HEK293 (cell line): ENCODE measurements at regions not wholly inside any gene's neighbourhood (a gene's known extent, or its start where the extent isn't known, plus 50 kb on each side); places are given as distances from the start of the nearest gene placed in this dataset.

Experiments used
- HOXA7 ChIP-seq: sonication (generic); formaldehyde crosslinking; IDR thresholded peaks from 2 replicates; pipeline ENCODE4 v1.8.1; 2022; ENCODE audit warnings: missing genetic modification reagents, borderline replicate concordance
- KLF10 ChIP-seq: fragments of 450-650 bp; IDR thresholded peaks from 2 replicates; pipeline ENCODE4 v1.5.1; 2018; ENCODE audit warnings: missing biosample characterization, mild to moderate bottlenecking, missing genetic modification characterization
- YY1 ChIP-seq: fragments of 450-650 bp; formaldehyde crosslinking; IDR thresholded peaks from 2 replicates; pipeline ENCODE4 v1.5.1; 2018; ENCODE audit warnings: missing biosample characterization, missing genetic modification characterization
- ZBTB21 ChIP-seq: fragments of 450-650 bp; formaldehyde crosslinking; IDR thresholded peaks from 2 replicates; pipeline ENCODE4 v1.5.1; 2017; ENCODE audit warnings: missing biosample characterization, missing genetic modification characterization
- ZFP41 ChIP-seq: fragments of 450-650 bp; formaldehyde crosslinking; IDR thresholded peaks from 2 replicates; pipeline ENCODE4 v1.5.1; 2016; ENCODE audit warnings: missing biosample characterization, missing genetic modification characterization, borderline replicate concordance
- ZNF132 ChIP-seq: fragments of 450-650 bp; formaldehyde crosslinking; IDR thresholded peaks from 2 replicates; pipeline ENCODE4 v1.5.1; 2017; ENCODE audit warnings: missing biosample characterization, missing genetic modification characterization, borderline replicate concordance
- ZNF394 ChIP-seq: fragments of 450-650 bp; formaldehyde crosslinking; IDR thresholded peaks from 2 replicates; pipeline ENCODE4 v1.5.1; 2016; ENCODE audit warnings: missing biosample characterization, missing genetic modification characterization, mild to moderate bottlenecking, moderate library complexity, borderline replicate concordance
- ZNF501 ChIP-seq: fragments of 450-650 bp; formaldehyde crosslinking; IDR thresholded peaks from 2 replicates; pipeline ENCODE4 v1.5.1; 2016; ENCODE audit warnings: missing biosample characterization, missing genetic modification characterization
- ZNF830 ChIP-seq: fragments of 450-650 bp; IDR thresholded peaks from 2 replicates; pipeline ENCODE4 v1.5.0; 2018; ENCODE audit warnings: missing biosample characterization, missing genetic modification characterization, low read depth, mild to moderate bottlenecking, moderate library complexity
- ZSCAN30 ChIP-seq: fragments of 450-650 bp; IDR thresholded peaks from 2 replicates; pipeline ENCODE4 v1.5.1; 2018; ENCODE audit warnings: missing biosample characterization, mild to moderate bottlenecking, missing genetic modification characterization, moderate library complexity
- TF ChIP-seq, protein P1 (sequence below): fragments of 450-650 bp; formaldehyde crosslinking; IDR thresholded peaks from 2 replicates; pipeline ENCODE4 v1.5.1; 2016; ENCODE audit warnings: missing biosample characterization, missing genetic modification characterization
- TF ChIP-seq, protein P2 (sequence below): fragments of 450-650 bp; formaldehyde crosslinking; IDR thresholded peaks from 2 replicates; pipeline ENCODE4; 2016; ENCODE audit warnings: missing biosample characterization, missing genetic modification characterization
- TF ChIP-seq, protein P3 (sequence below): fragments of 450-650 bp; formaldehyde crosslinking; IDR thresholded peaks from 2 replicates; pipeline ENCODE4 v1.5.1; 2016; ENCODE audit warnings: missing biosample characterization, missing genetic modification characterization
- TF ChIP-seq, protein P4 (sequence below): fragments of 450-650 bp; formaldehyde crosslinking; IDR thresholded peaks from 2 replicates; pipeline ENCODE4 v1.5.1; 2016; ENCODE audit warnings: missing biosample characterization, missing genetic modification characterization

DNA sequence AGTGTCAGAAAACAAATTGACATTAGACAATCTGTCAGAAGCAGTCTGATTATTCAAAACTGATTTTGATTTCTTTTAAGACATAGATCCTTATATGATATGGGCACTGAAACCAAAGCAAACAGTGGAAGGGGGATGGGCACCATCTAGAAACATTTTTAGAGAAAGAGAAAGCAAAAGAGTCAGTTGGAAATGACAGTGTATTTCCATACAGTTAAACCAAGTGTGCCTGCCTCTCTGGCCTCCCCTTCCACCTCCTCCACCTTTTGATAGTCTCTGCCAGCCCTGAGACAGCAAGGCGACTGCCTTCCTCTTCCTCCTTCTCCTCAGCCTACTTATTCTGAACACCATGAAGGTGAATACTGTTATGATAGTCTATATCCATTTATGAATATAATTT lies 949.7 kb downstream of the AMY1C start:
- TF ChIP-seq, protein P1, sequence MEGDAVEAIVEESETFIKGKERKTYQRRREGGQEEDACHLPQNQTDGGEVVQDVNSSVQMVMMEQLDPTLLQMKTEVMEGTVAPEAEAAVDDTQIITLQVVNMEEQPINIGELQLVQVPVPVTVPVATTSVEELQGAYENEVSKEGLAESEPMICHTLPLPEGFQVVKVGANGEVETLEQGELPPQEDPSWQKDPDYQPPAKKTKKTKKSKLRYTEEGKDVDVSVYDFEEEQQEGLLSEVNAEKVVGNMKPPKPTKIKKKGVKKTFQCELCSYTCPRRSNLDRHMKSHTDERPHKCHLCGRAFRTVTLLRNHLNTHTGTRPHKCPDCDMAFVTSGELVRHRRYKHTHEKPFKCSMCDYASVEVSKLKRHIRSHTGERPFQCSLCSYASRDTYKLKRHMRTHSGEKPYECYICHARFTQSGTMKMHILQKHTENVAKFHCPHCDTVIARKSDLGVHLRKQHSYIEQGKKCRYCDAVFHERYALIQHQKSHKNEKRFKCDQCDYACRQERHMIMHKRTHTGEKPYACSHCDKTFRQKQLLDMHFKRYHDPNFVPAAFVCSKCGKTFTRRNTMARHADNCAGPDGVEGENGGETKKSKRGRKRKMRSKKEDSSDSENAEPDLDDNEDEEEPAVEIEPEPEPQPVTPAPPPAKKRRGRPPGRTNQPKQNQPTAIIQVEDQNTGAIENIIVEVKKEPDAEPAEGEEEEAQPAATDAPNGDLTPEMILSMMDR (tag by site-specific recombination) = no peak
- TF ChIP-seq HOXA7 = no peak
- no peak for TF ChIP-seq ZFP41
- TF ChIP-seq ZSCAN30 = no peak
- TF ChIP-seq ZNF501 (tag by site-specific recombination) = no peak
- no peak for TF ChIP-seq KLF10 (tag by site-specific recombination)
- TF ChIP-seq ZBTB21 = no peak
- no peak for TF ChIP-seq YY1 (tag by site-specific recombination)
- TF ChIP-seq ZNF132 (tag by site-specific recombination) = no peak
- no peak for TF ChIP-seq ZNF830 (tag by site-specific recombination)
- TF ChIP-seq, protein P2, sequence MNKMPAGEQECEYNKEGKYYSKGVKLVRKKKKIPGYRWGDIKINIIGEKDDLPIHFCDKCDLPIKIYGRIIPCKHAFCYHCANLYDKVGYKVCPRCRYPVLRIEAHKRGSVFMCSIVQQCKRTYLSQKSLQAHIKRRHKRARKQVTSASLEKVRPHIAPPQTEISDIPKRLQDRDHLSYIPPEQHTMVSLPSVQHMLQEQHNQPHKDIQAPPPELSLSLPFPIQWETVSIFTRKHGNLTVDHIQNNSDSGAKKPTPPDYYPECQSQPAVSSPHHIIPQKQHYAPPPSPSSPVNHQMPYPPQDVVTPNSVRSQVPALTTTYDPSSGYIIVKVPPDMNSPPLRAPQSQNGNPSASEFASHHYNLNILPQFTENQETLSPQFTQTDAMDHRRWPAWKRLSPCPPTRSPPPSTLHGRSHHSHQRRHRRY (tag by site-specific recombination) = no peak
- no peak for TF ChIP-seq ZNF394 (tag by site-specific recombination)
- TF ChIP-seq, protein P3, sequence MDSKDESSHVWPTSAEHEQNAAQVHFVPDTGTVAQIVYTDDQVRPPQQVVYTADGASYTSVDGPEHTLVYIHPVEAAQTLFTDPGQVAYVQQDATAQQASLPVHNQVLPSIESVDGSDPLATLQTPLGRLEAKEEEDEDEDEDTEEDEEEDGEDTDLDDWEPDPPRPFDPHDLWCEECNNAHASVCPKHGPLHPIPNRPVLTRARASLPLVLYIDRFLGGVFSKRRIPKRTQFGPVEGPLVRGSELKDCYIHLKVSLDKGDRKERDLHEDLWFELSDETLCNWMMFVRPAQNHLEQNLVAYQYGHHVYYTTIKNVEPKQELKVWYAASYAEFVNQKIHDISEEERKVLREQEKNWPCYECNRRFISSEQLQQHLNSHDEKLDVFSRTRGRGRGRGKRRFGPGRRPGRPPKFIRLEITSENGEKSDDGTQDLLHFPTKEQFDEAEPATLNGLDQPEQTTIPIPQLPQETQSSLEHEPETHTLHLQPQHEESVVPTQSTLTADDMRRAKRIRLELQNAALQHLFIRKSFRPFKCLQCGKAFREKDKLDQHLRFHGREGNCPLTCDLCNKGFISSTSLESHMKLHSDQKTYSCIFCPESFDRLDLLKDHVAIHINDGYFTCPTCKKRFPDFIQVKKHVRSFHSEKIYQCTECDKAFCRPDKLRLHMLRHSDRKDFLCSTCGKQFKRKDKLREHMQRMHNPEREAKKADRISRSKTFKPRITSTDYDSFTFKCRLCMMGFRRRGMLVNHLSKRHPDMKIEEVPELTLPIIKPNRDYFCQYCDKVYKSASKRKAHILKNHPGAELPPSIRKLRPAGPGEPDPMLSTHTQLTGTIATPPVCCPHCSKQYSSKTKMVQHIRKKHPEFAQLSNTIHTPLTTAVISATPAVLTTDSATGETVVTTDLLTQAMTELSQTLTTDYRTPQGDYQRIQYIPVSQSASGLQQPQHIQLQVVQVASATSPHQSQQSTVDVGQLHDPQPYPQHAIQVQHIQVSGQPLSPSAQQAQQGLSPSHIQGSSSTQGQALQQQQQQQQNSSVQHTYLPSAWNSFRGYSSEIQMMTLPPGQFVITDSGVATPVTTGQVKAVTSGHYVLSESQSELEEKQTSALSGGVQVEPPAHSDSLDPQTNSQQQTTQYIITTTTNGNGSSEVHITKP (tag by site-specific recombination) = no peak
- TF ChIP-seq, protein P4, sequence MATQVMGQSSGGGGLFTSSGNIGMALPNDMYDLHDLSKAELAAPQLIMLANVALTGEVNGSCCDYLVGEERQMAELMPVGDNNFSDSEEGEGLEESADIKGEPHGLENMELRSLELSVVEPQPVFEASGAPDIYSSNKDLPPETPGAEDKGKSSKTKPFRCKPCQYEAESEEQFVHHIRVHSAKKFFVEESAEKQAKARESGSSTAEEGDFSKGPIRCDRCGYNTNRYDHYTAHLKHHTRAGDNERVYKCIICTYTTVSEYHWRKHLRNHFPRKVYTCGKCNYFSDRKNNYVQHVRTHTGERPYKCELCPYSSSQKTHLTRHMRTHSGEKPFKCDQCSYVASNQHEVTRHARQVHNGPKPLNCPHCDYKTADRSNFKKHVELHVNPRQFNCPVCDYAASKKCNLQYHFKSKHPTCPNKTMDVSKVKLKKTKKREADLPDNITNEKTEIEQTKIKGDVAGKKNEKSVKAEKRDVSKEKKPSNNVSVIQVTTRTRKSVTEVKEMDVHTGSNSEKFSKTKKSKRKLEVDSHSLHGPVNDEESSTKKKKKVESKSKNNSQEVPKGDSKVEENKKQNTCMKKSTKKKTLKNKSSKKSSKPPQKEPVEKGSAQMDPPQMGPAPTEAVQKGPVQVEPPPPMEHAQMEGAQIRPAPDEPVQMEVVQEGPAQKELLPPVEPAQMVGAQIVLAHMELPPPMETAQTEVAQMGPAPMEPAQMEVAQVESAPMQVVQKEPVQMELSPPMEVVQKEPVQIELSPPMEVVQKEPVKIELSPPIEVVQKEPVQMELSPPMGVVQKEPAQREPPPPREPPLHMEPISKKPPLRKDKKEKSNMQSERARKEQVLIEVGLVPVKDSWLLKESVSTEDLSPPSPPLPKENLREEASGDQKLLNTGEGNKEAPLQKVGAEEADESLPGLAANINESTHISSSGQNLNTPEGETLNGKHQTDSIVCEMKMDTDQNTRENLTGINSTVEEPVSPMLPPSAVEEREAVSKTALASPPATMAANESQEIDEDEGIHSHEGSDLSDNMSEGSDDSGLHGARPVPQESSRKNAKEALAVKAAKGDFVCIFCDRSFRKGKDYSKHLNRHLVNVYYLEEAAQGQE = no peak
